ENCODE measurements at regions not wholly inside any gene's neighbourhood (a gene's known extent, or its start where the extent isn't known, plus 50 kb on each side); places are given as distances from the start of the nearest gene placed in this dataset.

GRCh38 chr15:29411299-29411698 lies 141.7 kb upstream of the NSMCE3 start (continued):
- TF ChIP-seq EGR1 (IDR thresholded peaks at IDR 0.05; ENCODE audit: low read depth in 2 of 2) (no peak), RAD21 (IDR thresholded peaks at IDR 0.05) (no peak), HNF4G (IDR thresholded peaks at IDR 0.05) (no peak), FOXA2 (IDR thresholded peaks at IDR 0.05) (no peak), HNF4A (conservative IDR thresholded peaks at IDR 0.05) (no peak), RXRA (IDR thresholded peaks at IDR 0.05) (no peak)

DNA sequence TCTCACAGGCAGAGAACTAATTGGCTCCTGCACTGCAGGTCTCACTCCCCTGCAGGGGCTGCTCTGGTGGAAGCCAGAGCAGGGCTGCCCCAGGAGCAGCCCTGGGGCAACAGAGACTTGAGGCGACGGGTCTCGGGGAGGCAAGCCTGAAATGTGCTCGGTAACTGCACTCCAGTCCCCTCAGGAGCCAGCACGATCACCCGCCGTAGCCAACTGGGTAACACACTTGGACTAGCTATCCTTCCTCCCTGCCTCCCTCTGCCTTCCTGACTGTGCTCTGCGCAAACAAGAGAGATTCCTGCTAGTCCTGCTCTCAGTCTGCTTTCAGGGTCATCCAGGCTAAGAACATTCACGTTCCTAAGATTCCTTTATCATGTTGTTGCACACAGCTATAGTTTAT lies 140.7 kb upstream of the NSMCE3 start:
- Histone ChIP-seq H3K4me3 (ENCODE audit: low read depth in 1 of 3, low read length in 3 of 3) (no peak overlapping the region), H3K9ac (ENCODE audit: low read depth in 1 of 2, low read length in 2 of 2) (no peak overlapping the region), H3K27ac (ENCODE audit: low read depth in 1 of 2, low read length in 2 of 2) (no peak overlapping the region), H3K4me1 (ENCODE audit: control insufficient read depth in 4 of 4, insufficient read depth in 4 of 4, low read length in 3 of 4) (no peaks in the 10 kb centered on the region), H3K27me3 (ENCODE audit: control insufficient read depth in 4 of 4, insufficient read depth in 4 of 4, low read length in 3 of 4) (no peaks in the 10 kb centered on the region), H3K36me3 (ENCODE audit: control insufficient read depth in 4 of 4, insufficient read depth in 3 of 4, low read depth in 1 of 4, low read length in 3 of 4) (no peaks in the 10 kb centered on the region), H3K9me3 (ENCODE audit: control insufficient read depth in 4 of 4, low read length in 3 of 4) (no peaks in the 10 kb centered on the region)
- TF ChIP-seq SP1 (IDR thresholded peaks at IDR 0.05), result no peak
- DNase-seq (ENCODE audit: low spot score), result no peak
- WGBS, result 42% methylated on average over 9 of the region's 9 CpGs

- no peaks in the 10 kb centered on the region for H3K9me3 ChIP-seq (ENCODE audit: control insufficient read depth in 4 of 4, low read length in 3 of 4)
- H3K4me1 ChIP-seq (ENCODE audit: control insufficient read depth in 4 of 4, insufficient read depth in 4 of 4, low read length in 3 of 4), result no peaks in the 10 kb centered on the region
- DNase-seq (ENCODE audit: low spot score), result no peak
Measured at GRCh38 chr15:29409890-29410289, 140.3 kb upstream of the NSMCE3 start.

GRCh38 chr15:29405564-29405963 lies 135.9 kb upstream of the NSMCE3 start:
- peaks cover 0 to 3% (median 1%) of the 10 kb centered on the region in 4 donors for H3K27me3 ChIP-seq (ENCODE audit: control insufficient read depth in 4 of 4, insufficient read depth in 4 of 4, low read length in 3 of 4)
- no peaks in the 10 kb centered on the region for H3K9me3 ChIP-seq (ENCODE audit: control insufficient read depth in 4 of 4, low read length in 3 of 4)
- 87% methylated on average over 12 of the region's 12 CpGs for WGBS
- no peak overlapping the region for H3K9ac ChIP-seq (ENCODE audit: low read depth in 1 of 2, low read length in 2 of 2)
- no peak overlapping the region for H3K27ac ChIP-seq (ENCODE audit: low read depth in 1 of 2, low read length in 2 of 2)
- DNase-seq (ENCODE audit: low spot score), result no peak
- H3K36me3 ChIP-seq (ENCODE audit: control insufficient read depth in 4 of 4, insufficient read depth in 3 of 4, low read depth in 1 of 4, low read length in 3 of 4), result no peaks in the 10 kb centered on the region
- no peaks in the 10 kb centered on the region for H3K4me1 ChIP-seq (ENCODE audit: control insufficient read depth in 4 of 4, insufficient read depth in 4 of 4, low read length in 3 of 4)
- H3K4me3 ChIP-seq (ENCODE audit: low read depth in 1 of 3, low read length in 3 of 3), result no peak overlapping the region
- TF ChIP-seq, protein P1, sequence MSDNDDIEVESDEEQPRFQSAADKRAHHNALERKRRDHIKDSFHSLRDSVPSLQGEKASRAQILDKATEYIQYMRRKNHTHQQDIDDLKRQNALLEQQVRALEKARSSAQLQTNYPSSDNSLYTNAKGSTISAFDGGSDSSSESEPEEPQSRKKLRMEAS (IDR thresholded peaks at IDR 0.05), result no peak
- TF ChIP-seq TAF1 (conservative IDR thresholded peaks at IDR 0.05) (no peak), GABPA (IDR thresholded peaks at IDR 0.05 in 1 of 2, conservative IDR thresholded peaks at IDR 0.05 in 1 of 2) (no peak), FOXA2 (IDR thresholded peaks at IDR 0.05) (no peak), HNF4A (conservative IDR thresholded peaks at IDR 0.05) (no peak), YY1 (IDR thresholded peaks at IDR 0.05) (no peak), FOXA1 (IDR thresholded peaks at IDR 0.05) (no peak)
- TF ChIP-seq, protein P2, sequence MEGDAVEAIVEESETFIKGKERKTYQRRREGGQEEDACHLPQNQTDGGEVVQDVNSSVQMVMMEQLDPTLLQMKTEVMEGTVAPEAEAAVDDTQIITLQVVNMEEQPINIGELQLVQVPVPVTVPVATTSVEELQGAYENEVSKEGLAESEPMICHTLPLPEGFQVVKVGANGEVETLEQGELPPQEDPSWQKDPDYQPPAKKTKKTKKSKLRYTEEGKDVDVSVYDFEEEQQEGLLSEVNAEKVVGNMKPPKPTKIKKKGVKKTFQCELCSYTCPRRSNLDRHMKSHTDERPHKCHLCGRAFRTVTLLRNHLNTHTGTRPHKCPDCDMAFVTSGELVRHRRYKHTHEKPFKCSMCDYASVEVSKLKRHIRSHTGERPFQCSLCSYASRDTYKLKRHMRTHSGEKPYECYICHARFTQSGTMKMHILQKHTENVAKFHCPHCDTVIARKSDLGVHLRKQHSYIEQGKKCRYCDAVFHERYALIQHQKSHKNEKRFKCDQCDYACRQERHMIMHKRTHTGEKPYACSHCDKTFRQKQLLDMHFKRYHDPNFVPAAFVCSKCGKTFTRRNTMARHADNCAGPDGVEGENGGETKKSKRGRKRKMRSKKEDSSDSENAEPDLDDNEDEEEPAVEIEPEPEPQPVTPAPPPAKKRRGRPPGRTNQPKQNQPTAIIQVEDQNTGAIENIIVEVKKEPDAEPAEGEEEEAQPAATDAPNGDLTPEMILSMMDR (IDR thresholded peaks at IDR 0.05; ENCODE audit: low read depth, low read length, missing input control), result no peak
- TF ChIP-seq, protein P3, sequence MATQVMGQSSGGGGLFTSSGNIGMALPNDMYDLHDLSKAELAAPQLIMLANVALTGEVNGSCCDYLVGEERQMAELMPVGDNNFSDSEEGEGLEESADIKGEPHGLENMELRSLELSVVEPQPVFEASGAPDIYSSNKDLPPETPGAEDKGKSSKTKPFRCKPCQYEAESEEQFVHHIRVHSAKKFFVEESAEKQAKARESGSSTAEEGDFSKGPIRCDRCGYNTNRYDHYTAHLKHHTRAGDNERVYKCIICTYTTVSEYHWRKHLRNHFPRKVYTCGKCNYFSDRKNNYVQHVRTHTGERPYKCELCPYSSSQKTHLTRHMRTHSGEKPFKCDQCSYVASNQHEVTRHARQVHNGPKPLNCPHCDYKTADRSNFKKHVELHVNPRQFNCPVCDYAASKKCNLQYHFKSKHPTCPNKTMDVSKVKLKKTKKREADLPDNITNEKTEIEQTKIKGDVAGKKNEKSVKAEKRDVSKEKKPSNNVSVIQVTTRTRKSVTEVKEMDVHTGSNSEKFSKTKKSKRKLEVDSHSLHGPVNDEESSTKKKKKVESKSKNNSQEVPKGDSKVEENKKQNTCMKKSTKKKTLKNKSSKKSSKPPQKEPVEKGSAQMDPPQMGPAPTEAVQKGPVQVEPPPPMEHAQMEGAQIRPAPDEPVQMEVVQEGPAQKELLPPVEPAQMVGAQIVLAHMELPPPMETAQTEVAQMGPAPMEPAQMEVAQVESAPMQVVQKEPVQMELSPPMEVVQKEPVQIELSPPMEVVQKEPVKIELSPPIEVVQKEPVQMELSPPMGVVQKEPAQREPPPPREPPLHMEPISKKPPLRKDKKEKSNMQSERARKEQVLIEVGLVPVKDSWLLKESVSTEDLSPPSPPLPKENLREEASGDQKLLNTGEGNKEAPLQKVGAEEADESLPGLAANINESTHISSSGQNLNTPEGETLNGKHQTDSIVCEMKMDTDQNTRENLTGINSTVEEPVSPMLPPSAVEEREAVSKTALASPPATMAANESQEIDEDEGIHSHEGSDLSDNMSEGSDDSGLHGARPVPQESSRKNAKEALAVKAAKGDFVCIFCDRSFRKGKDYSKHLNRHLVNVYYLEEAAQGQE (IDR thresholded peaks at IDR 0.05), result no peak

More at GRCh38 chr15:29409890-29410289, 140.3 kb upstream of the NSMCE3 start:
- no peak overlapping the region for H3K9ac ChIP-seq (ENCODE audit: low read depth in 1 of 2, low read length in 2 of 2)
- no peak overlapping the region for H3K27ac ChIP-seq (ENCODE audit: low read depth in 1 of 2, low read length in 2 of 2)
- H3K4me3 ChIP-seq (ENCODE audit: low read depth in 1 of 3, low read length in 3 of 3), result no peak overlapping the region
- no peaks in the 10 kb centered on the region for H3K36me3 ChIP-seq (ENCODE audit: control insufficient read depth in 4 of 4, insufficient read depth in 3 of 4, low read depth in 1 of 4, low read length in 3 of 4)
- WGBS, result 57% methylated on average over 8 of the region's 8 CpGs
- TF ChIP-seq FOXA2 (IDR thresholded peaks at IDR 0.05), result no peak
- no peak for TF ChIP-seq HNF4G (IDR thresholded peaks at IDR 0.05)
- TF ChIP-seq RXRA (IDR thresholded peaks at IDR 0.05), result no peak
- TF ChIP-seq FOXA1 (IDR thresholded peaks at IDR 0.05), result no peak
- TF ChIP-seq, protein P4, sequence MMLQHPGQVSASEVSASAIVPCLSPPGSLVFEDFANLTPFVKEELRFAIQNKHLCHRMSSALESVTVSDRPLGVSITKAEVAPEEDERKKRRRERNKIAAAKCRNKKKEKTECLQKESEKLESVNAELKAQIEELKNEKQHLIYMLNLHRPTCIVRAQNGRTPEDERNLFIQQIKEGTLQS (IDR thresholded peaks at IDR 0.05), result no peak
- TF ChIP-seq SP1 (IDR thresholded peaks at IDR 0.05), result no peak
- TF ChIP-seq, protein P5, sequence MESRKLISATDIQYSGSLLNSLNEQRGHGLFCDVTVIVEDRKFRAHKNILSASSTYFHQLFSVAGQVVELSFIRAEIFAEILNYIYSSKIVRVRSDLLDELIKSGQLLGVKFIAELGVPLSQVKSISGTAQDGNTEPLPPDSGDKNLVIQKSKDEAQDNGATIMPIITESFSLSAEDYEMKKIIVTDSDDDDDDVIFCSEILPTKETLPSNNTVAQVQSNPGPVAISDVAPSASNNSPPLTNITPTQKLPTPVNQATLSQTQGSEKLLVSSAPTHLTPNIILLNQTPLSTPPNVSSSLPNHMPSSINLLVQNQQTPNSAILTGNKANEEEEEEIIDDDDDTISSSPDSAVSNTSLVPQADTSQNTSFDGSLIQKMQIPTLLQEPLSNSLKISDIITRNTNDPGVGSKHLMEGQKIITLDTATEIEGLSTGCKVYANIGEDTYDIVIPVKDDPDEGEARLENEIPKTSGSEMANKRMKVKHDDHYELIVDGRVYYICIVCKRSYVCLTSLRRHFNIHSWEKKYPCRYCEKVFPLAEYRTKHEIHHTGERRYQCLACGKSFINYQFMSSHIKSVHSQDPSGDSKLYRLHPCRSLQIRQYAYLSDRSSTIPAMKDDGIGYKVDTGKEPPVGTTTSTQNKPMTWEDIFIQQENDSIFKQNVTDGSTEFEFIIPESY (IDR thresholded peaks at IDR 0.05), result no peak
- TF ChIP-seq EGR1 (IDR thresholded peaks at IDR 0.05; ENCODE audit: low read depth in 2 of 2), result no peak
- TF ChIP-seq GABPA (IDR thresholded peaks at IDR 0.05 in 1 of 2, conservative IDR thresholded peaks at IDR 0.05 in 1 of 2), result no peak
- H3K27me3 ChIP-seq (ENCODE audit: control insufficient read depth in 4 of 4, insufficient read depth in 4 of 4, low read length in 3 of 4), result no peaks in the 10 kb centered on the region

Measured in liver (tissue), 8 donors.